ENCODE measurements at regions not wholly inside any gene's neighbourhood (a gene's known extent, or its start where the extent isn't known, plus 50 kb on each side); places are given as distances from the start of the nearest gene placed in this dataset.

DNA sequence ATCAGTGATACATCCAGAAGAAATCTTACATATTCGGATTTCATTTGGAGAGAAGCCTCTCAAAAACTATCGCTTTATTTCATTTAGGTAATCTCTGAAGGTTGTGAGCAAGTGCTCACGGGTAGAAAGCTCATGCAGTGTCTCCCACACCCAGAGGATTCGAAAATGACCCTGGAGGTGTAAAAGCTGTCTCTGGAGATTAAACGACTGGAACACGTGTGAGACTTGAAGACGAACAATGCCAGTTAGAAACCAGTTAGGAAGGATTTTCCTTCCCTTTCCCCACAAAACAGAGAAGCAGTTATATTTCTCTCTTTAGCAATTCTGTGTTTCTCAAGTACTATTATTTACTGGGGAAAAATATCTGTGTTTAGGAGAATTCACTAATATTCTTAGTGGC lies 92.5 kb upstream of the CD55 start:
- H4K20me1 ChIP-seq (ENCODE audit: insufficient read depth) = no peaks in the 10 kb centered on the region
- H3K9ac ChIP-seq = no peak overlapping the region
- H3K4me2 ChIP-seq = no peak overlapping the region
- no peaks in the 10 kb centered on the region for H3K79me2 ChIP-seq (ENCODE audit: insufficient read depth, low read depth)
- H3K4me1 ChIP-seq (ENCODE audit: low read depth, poor library complexity, severe bottlenecking) = no peaks in the 10 kb centered on the region
- H3K27me3 ChIP-seq (ENCODE audit: insufficient read depth, low read depth) = no peaks in the 10 kb centered on the region
- TF ChIP-seq, protein P1, sequence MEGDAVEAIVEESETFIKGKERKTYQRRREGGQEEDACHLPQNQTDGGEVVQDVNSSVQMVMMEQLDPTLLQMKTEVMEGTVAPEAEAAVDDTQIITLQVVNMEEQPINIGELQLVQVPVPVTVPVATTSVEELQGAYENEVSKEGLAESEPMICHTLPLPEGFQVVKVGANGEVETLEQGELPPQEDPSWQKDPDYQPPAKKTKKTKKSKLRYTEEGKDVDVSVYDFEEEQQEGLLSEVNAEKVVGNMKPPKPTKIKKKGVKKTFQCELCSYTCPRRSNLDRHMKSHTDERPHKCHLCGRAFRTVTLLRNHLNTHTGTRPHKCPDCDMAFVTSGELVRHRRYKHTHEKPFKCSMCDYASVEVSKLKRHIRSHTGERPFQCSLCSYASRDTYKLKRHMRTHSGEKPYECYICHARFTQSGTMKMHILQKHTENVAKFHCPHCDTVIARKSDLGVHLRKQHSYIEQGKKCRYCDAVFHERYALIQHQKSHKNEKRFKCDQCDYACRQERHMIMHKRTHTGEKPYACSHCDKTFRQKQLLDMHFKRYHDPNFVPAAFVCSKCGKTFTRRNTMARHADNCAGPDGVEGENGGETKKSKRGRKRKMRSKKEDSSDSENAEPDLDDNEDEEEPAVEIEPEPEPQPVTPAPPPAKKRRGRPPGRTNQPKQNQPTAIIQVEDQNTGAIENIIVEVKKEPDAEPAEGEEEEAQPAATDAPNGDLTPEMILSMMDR (conservative IDR thresholded peaks at IDR 0.05; ENCODE audit: low read depth, low read length) = no peak
- H3K27ac ChIP-seq = no peak overlapping the region
- H3K36me3 ChIP-seq (ENCODE audit: insufficient read depth) = no peaks in the 10 kb centered on the region
- no peak overlapping the region for H2AFZ ChIP-seq (ENCODE audit: low read depth)
- H3K4me3 ChIP-seq (IDR thresholded peaks at IDR 0.05; ENCODE audit: insufficient read depth, low read depth, low read length) = no peak overlapping the region

DNA sequence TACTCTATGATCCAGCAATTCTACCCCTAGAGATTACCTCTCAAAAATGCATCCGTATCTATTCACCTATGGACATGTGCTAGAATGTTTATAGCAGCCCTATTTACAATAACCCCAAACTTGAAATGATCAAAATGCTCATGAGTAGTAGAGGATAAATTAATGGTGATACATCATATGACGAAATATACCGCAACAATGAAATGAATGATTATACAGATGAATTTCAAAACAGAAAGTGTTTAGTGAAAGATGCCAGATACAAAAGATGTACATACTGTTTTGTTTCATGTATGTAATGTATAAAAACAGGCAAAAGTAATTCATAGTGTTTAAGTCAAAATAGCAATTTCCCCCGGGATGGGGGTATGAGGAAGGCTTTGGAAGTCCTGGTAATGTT lies 91.0 kb upstream of the CD55 start:
- no peaks in the 10 kb centered on the region for H3K79me2 ChIP-seq (ENCODE audit: insufficient read depth, low read depth)

DNA sequence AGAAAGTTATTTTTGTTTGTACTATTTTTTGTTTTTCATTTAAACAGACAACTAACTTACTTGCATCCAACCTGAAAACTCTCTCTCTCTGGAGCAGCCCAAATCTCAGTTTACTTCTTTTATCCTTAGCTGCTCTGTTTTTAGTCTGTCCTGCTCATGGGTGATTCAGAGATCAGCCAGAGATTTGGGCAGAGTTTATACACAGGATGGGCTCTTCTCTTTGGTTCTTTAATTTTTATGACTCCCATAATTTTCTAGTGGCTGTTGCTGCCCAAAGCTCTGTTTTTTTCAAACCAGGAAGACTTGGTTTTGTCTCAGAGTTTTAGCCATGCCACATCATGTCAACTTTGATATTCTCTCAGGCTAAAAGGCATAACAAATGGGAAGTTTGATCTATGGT lies 86.8 kb upstream of the CD55 start:
- TF ChIP-seq, protein P1 (conservative IDR thresholded peaks at IDR 0.05; ENCODE audit: low read depth, low read length) = no peak
- Histone ChIP-seq H4K20me1 (ENCODE audit: insufficient read depth) (no peaks in the 10 kb centered on the region), H3K4me3 (IDR thresholded peaks at IDR 0.05; ENCODE audit: insufficient read depth, low read depth, low read length) (no peak overlapping the region), H3K27me3 (ENCODE audit: insufficient read depth, low read depth) (no peaks in the 10 kb centered on the region), H3K79me2 (ENCODE audit: insufficient read depth, low read depth) (no peaks in the 10 kb centered on the region), H3K4me2 (no peak overlapping the region), H3K4me1 (ENCODE audit: low read depth, poor library complexity, severe bottlenecking) (no peaks in the 10 kb centered on the region), H3K36me3 (ENCODE audit: insufficient read depth) (no peaks in the 10 kb centered on the region), H3K9ac (no peak overlapping the region), H2AFZ (ENCODE audit: low read depth) (no peak overlapping the region), H3K27ac (no peak overlapping the region)

More for the DNA sequence above, 91.0 kb upstream of the CD55 start:
- Histone ChIP-seq H2AFZ (ENCODE audit: low read depth) (no peak overlapping the region), H3K4me3 (IDR thresholded peaks at IDR 0.05; ENCODE audit: insufficient read depth, low read depth, low read length) (no peak overlapping the region), H3K27ac (no peak overlapping the region), H4K20me1 (ENCODE audit: insufficient read depth) (no peaks in the 10 kb centered on the region), H3K36me3 (ENCODE audit: insufficient read depth) (no peaks in the 10 kb centered on the region), H3K4me2 (no peak overlapping the region), H3K27me3 (ENCODE audit: insufficient read depth, low read depth) (no peaks in the 10 kb centered on the region), H3K4me1 (ENCODE audit: low read depth, poor library complexity, severe bottlenecking) (no peaks in the 10 kb centered on the region), H3K9ac (no peak overlapping the region)
- TF ChIP-seq, protein P1 (conservative IDR thresholded peaks at IDR 0.05; ENCODE audit: low read depth, low read length) = no peak

DNA sequence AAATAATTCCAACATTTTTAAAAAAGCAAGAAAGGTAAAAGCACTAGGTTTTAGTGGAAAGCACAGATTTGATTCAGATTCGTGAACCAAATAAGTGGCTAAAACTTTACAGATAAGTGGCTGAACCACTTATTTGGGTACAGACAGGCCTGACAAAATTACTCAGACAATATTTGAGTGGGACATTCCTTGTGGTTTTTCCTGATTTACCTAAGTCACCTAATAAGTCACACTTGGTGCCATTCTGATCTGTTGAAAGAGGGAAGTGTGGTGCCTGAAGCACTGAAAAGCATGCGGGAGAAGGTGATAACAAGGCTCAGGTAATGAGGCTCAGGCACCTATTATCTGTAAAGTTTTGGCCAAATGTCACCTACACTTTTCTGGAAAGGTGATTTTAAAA lies 81.6 kb upstream of the CD55 start:
- Histone ChIP-seq H3K9ac (no peak overlapping the region), H3K4me3 (IDR thresholded peaks at IDR 0.05; ENCODE audit: insufficient read depth, low read depth, low read length) (no peak overlapping the region), H4K20me1 (ENCODE audit: insufficient read depth) (no peaks in the 10 kb centered on the region), H3K27ac (no peak overlapping the region), H3K4me2 (no peak overlapping the region), H2AFZ (ENCODE audit: low read depth) (no peak overlapping the region), H3K4me1 (ENCODE audit: low read depth, poor library complexity, severe bottlenecking) (no peaks in the 10 kb centered on the region), H3K27me3 (ENCODE audit: insufficient read depth, low read depth) (no peaks in the 10 kb centered on the region), H3K36me3 (ENCODE audit: insufficient read depth) (no peaks in the 10 kb centered on the region), H3K79me2 (ENCODE audit: insufficient read depth, low read depth) (no peaks in the 10 kb centered on the region)
- TF ChIP-seq, protein P1 (conservative IDR thresholded peaks at IDR 0.05; ENCODE audit: low read depth, low read length) = no peak

Measured in KMS-11 (cell line).